Upper lobe of left lung (tissue), 6 donors: ENCODE measurements at regions not wholly inside any gene's neighbourhood (a gene's known extent, or its start where the extent isn't known, plus 50 kb on each side); places are given as distances from the start of the nearest gene placed in this dataset.
"Not testable (repeated sequence)": the region's sequence is repeated elsewhere in the genome, so short reads cannot be mapped to it uniquely, and the experiment has no call there.

Experiments
- ATAC-seq, 2 donors: fragments of 200-7000 bp; cut with Tn5 transposase; one replicate each; pipeline ENCODE4 v1.9.1; 2022; ENCODE audit warnings: mild to moderate bottlenecking in 2 of 2, moderate library complexity in 2 of 2; ENCODE audit not compliant: low FRiP score in 2 of 2
- DNase-seq, 2 donors: peaks; one replicate each; pipeline ENCODE4 v3.0.0-alpha.2; 2019 to 2020
- H3K27ac ChIP-seq, 4 donors: fragments of 200-600 bp; sonication (generic); one replicate each; pipeline ENCODE4 v1.5.1; 2016 to 2019
- H3K27me3 ChIP-seq, 4 donors: fragments of 200-600 bp; sonication (generic); one replicate each; pipeline ENCODE4 v1.5.1; 2017 to 2019
- H3K36me3 ChIP-seq, 4 donors: fragments of 200-600 bp; sonication (generic); one replicate each; pipeline ENCODE4 v1.5.1; 2016 to 2019
- H3K4me1 ChIP-seq, 4 donors: fragments of 200-600 bp; sonication (generic); one replicate each; pipeline ENCODE4 v1.5.1; 2018 to 2019
- H3K4me3 ChIP-seq, 4 donors: fragments of 200-600 bp; sonication (generic); one replicate each; pipeline ENCODE4 v1.5.1; 2017 to 2019; ENCODE audit warnings: mild to moderate bottlenecking in 2 of 4, moderate library complexity in 1 of 4
- H3K9me3 ChIP-seq, 4 donors: fragments of 200-600 bp; sonication (generic); one replicate each; pipeline ENCODE4 v1.5.1; 2018 to 2019
- CTCF ChIP-seq, 6 experiments: fragments of 450-650 bp in 4 of 6; fragments of 200-600 bp in 2 of 6; sonication (generic) in 2 of 6; IDR thresholded peaks; one replicate each; pipeline ENCODE4 v1.5.1; 2016 to 2019; ENCODE audit warnings: antibody characterized with exemption in 6 of 6
- EP300 ChIP-seq, 4 donors: sonication (generic); formaldehyde crosslinking; IDR thresholded peaks; one replicate each; pipeline ENCODE4 v1.5.1; 2017; ENCODE audit warnings: antibody characterized with exemption in 4 of 4, control low read depth in 2 of 4
- POLR2A ChIP-seq, 4 donors: fragments of 450-650 bp; IDR thresholded peaks; one replicate each; pipeline ENCODE4 v1.5.1; 2016 to 2017; ENCODE audit warnings: antibody characterized with exemption in 4 of 4, mild to moderate bottlenecking in 2 of 4
- POLR2AphosphoS5 ChIP-seq, 2 donors: sonication (generic); formaldehyde crosslinking; IDR thresholded peaks; one replicate each; pipeline ENCODE4 v1.5.1; 2017; ENCODE audit warnings: antibody characterized with exemption in 2 of 2
- WGBS, 2 donors: methylation state at CpG; one replicate each; pipeline ENCODE4 v1.1.5; 2017 to 2018; 5-methylcytosine and 5-hydroxymethylcytosine counted together
- donor health status: DM: no; HTN: no; CAD: no; lungs with moderate emphysema.
- donor health status: DM: no; HTN: yes; CAD: no; lungs with severe emphysema.

- Histone ChIP-seq H3K27me3 (no peaks in the 10 kb centered on the region), H3K4me1 (peaks cover 0 to 5% (median 2%) of the 10 kb centered on the region in 4 donors), H3K4me3 (no peak overlapping the region), H3K36me3 (no peaks in the 10 kb centered on the region), H3K9me3 (no peaks in the 10 kb centered on the region), H3K27ac (no peak overlapping the region)
- DNase-seq = peak in 1 of 2 donors; percentile 55
- TF ChIP-seq POLR2A (IDR thresholded peaks at IDR 0.05) = no peak
- TF ChIP-seq EP300 (IDR thresholded peaks at IDR 0.05) = no peak
- WGBS, 2 donors = 80 to 84% methylated on average over 10 to 11 of the region's 11 CpGs
- ATAC-seq = no peak
Measured at GRCh38 chr15:77871852-77872371, 205.6 kb downstream of the TBC1D2B start.

- DNase-seq = peak; percentile 31 to 65
- Histone ChIP-seq H3K9me3 (no peaks in the 10 kb centered on the region), H3K36me3 (no peaks in the 10 kb centered on the region), H3K27me3 (no peaks in the 10 kb centered on the region), H3K4me3 (no peak overlapping the region), H3K4me1 (peaks cover 0 to 5% (median 0%) of the 10 kb centered on the region in 4 donors), H3K27ac (no peak overlapping the region)
- TF ChIP-seq CTCF (IDR thresholded peaks at IDR 0.05) (peak; percentile 78 to 90 (median 87)), EP300 (IDR thresholded peaks at IDR 0.05) (no peak)
- ATAC-seq = peak; percentile 70 to 80
- 34 to 63% methylated on average over 9 to 21 of the region's 21 CpGs for WGBS, 2 donors
Measured at GRCh38 chr15:77870195-77871065, 207.1 kb downstream of the TBC1D2B start.

GRCh38 chr15:77869021-77869895, 208.3 kb downstream of the TBC1D2B start:
- DNase-seq = peak in 1 of 2 donors; percentile 42
- WGBS, 2 donors = 70 to 85% methylated on average over 7 to 17 of the region's 17 CpGs

GRCh38 chr15:77868048-77868629, 209.4 kb downstream of the TBC1D2B start:
- not testable (repeated sequence) for DNase-seq

More at GRCh38 chr15:77869021-77869895, 208.3 kb downstream of the TBC1D2B start:
- no peaks in the 10 kb centered on the region for H3K27me3 ChIP-seq
- no peak for TF ChIP-seq EP300 (IDR thresholded peaks at IDR 0.05)
- TF ChIP-seq POLR2AphosphoS5 (IDR thresholded peaks at IDR 0.05) = no peak
- TF ChIP-seq POLR2A (IDR thresholded peaks at IDR 0.05) = no peak
- no peak for TF ChIP-seq CTCF (IDR thresholded peaks at IDR 0.05)
- H3K27ac ChIP-seq = no peak overlapping the region
- no peaks in the 10 kb centered on the region for H3K9me3 ChIP-seq
- no peaks in the 10 kb centered on the region for H3K36me3 ChIP-seq
- no peak for ATAC-seq
- peaks cover 0 to 5% (median 0%) of the 10 kb centered on the region in 4 donors for H3K4me1 ChIP-seq
- H3K4me3 ChIP-seq = no peak overlapping the region

GRCh38 chr15:77867266-77868047, 210.1 kb downstream of the TBC1D2B start:
- H3K27me3 ChIP-seq = no peaks in the 10 kb centered on the region
- no peak for ATAC-seq
- DNase-seq = no peak

More at GRCh38 chr15:77868048-77868629, 209.4 kb downstream of the TBC1D2B start:
- ATAC-seq, H3K9me3 ChIP-seq, H3K4me1 ChIP-seq, H3K27ac ChIP-seq, H3K36me3 ChIP-seq, H3K4me3 ChIP-seq, H3K27me3 ChIP-seq: not testable (repeated sequence)
- 86 to 95% methylated on average over 6 to 8 of the region's 8 CpGs for WGBS, 2 donors

More at GRCh38 chr15:77867266-77868047, 210.1 kb downstream of the TBC1D2B start:
- no peak overlapping the region for H3K27ac ChIP-seq
- no peaks in the 10 kb centered on the region for H3K9me3 ChIP-seq
- no peak for TF ChIP-seq CTCF (IDR thresholded peaks at IDR 0.05)
- no peak for TF ChIP-seq POLR2AphosphoS5 (IDR thresholded peaks at IDR 0.05)
- TF ChIP-seq EP300 (IDR thresholded peaks at IDR 0.05) = no peak
- TF ChIP-seq POLR2A (IDR thresholded peaks at IDR 0.05) = no peak
- H3K4me1 ChIP-seq = peaks cover 0 to 5% (median 0%) of the 10 kb centered on the region in 4 donors
- H3K4me3 ChIP-seq = no peak overlapping the region
- 90 to 91% methylated on average over 20 to 24 of the region's 24 CpGs for WGBS, 2 donors
- no peaks in the 10 kb centered on the region for H3K36me3 ChIP-seq
